ENCODE measurements at regions not wholly inside any gene's neighbourhood (a gene's known extent, or its start where the extent isn't known, plus 50 kb on each side); places are given as distances from the start of the nearest gene placed in this dataset.

DNA sequence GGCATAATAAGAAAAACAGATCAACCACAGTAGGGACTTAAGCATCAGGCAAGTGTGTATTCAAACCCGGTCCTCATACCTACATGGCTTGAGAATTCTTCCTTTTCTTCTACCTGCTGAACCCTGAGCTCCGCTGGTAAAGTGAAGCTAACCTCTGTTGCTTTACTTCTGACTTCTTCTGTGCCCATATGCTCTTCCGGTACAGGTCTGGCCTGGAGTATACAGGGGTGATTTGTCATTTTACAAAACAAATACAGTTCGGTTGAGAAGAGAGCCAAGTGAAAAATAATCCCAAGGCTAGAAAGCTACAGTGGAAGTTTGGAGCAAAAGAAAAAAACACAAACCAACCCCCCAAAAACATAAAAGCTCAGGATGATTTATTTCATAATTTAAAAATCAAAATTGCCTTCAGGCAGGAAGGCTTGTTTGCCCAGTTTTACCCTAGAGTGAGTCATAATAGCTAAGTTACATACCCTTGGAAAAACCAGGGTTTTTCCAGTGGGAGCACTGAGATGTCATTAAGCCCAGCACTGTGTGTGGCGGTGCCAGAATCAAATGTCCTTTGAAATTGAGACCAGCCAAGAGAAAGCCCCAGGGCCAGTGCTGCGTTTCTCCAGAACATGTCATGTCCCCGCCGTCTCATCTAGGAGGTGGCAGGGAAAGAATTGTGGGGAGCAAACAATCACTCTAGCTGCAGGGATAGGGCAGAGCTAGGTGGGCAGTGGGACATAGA, 305.5 kb upstream of the ISX start:
- ChIA-PET POLR2A (no interaction called here), CTCF (ENCODE audit: low intra/inter-chr PET ratio, low total read pairs) (no interaction called here)
- no peak overlapping the region for H3K4me2 ChIP-seq (ENCODE audit: low read depth, low read length)
- FAIRE-seq: no peak
- WGBS (ENCODE audit: low lambda C conversion rate): 12% methylated on average over 8 of the region's 8 CpGs
- H4K20me1 ChIP-seq (ENCODE audit: insufficient read depth, low read length): no peaks in the 10 kb centered on the region
- no peak overlapping the region for H3K9ac ChIP-seq (ENCODE audit: insufficient read depth, low read depth, low read length)
- no peaks in the 10 kb centered on the region for H3K79me2 ChIP-seq (ENCODE audit: insufficient read depth, low read length)
- H2AFZ ChIP-seq (ENCODE audit: low read length): no peak overlapping the region
- BruUV-seq (replicated peaks): no TSS peak
- no peak overlapping the region for H3K4me3 ChIP-seq (replicated peaks in 1 of 3; ENCODE audit: insufficient read depth in 1 of 3, low read depth in 2 of 3, low read length in 3 of 3)
- DNase-seq (ENCODE audit: low spot score): no peak
- no peaks in the 10 kb centered on the region for H3K9me3 ChIP-seq (ENCODE audit: low read length)
- H3K27ac ChIP-seq (ENCODE audit: extremely low read length, insufficient read depth, low read length): no peak overlapping the region
- intact Hi-C loops (cut with micrococcal nuclease; ENCODE audit: unreplicated experiment): no loop called here
- H3K27me3 ChIP-seq (ENCODE audit: control insufficient read depth in 1 of 2, insufficient read depth in 2 of 2, low read length in 2 of 2): no peaks in the 10 kb centered on the region
- in situ Hi-C loops (cut with HindIII; ENCODE audit: extremely low pct_ligation_motif_present, low pct_unique_long_range_greater_than_20kb): no loop called here
- ATAC-seq: no peak
- H3K36me3 ChIP-seq (replicated peaks in 1 of 2; ENCODE audit: control insufficient read depth in 1 of 2, insufficient read depth in 2 of 2, low read length in 2 of 2): no peaks in the 10 kb centered on the region
- no peaks in the 10 kb centered on the region for H3K4me1 ChIP-seq (ENCODE audit: insufficient read depth, low read length)
- TF ChIP-seq JARID2 (CRISPR knock-in tag; IDR thresholded peaks at IDR 0.05; ENCODE audit: insufficient replicate concordance) (no peak), PCBP2 (optimal IDR thresholded peaks at IDR 0.05; ENCODE audit: low read depth, low read length, poor library complexity, severe bottlenecking) (no peak)

DNA sequence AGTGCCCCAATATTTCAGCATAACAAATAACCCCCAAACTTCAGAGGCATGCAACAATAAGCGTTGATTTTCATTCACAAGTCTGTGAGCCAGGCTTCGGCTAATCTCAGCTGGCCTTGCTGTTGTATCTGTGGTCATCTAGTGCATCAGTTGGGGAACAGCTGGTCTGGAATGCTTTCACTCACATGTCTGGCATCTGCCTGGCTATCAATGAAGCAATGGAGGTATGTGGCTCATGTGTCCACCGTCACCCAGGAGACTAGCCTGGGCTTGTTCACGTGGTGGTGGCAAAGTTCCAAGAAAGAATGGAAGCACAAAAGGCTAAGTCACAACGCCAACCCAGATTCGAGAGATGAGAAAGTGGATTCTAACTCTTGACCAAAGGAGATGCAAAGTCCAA, 304.8 kb upstream of the ISX start:
- H3K9ac ChIP-seq (ENCODE audit: insufficient read depth, low read depth, low read length): no peak overlapping the region
- ChIA-PET POLR2A (no interaction called here), CTCF (ENCODE audit: low intra/inter-chr PET ratio, low total read pairs) (no interaction called here)
- no peak for ATAC-seq
- in situ Hi-C loops (cut with HindIII; ENCODE audit: extremely low pct_ligation_motif_present, low pct_unique_long_range_greater_than_20kb): no loop called here
- no peaks in the 10 kb centered on the region for H3K9me3 ChIP-seq (ENCODE audit: low read length)
- no peak for TF ChIP-seq FOXA1 (IDR thresholded peaks at IDR 0.05)
- TF ChIP-seq FOXA1 (CRISPR knock-in tag; IDR thresholded peaks at IDR 0.05): no peak
- no peak for TF ChIP-seq ZNF567 (CRISPR knock-in tag; IDR thresholded peaks at IDR 0.05; ENCODE audit: borderline replicate concordance)
- no peak for TF ChIP-seq SRSF4 (IDR thresholded peaks at IDR 0.05; ENCODE audit: low read depth, low read length, poor library complexity, severe bottlenecking)
- TF ChIP-seq GTF2F1 (IDR thresholded peaks at IDR 0.05; ENCODE audit: low read length): no peak
- TF ChIP-seq, protein P1, sequence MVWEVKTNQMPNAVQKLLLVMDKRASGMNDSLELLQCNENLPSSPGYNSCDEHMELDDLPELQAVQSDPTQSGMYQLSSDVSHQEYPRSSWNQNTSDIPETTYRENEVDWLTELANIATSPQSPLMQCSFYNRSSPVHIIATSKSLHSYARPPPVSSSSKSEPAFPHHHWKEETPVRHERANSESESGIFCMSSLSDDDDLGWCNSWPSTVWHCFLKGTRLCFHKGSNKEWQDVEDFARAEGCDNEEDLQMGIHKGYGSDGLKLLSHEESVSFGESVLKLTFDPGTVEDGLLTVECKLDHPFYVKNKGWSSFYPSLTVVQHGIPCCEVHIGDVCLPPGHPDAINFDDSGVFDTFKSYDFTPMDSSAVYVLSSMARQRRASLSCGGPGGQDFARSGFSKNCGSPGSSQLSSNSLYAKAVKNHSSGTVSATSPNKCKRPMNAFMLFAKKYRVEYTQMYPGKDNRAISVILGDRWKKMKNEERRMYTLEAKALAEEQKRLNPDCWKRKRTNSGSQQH (CRISPR knock-in tag; IDR thresholded peaks at IDR 0.05; ENCODE audit: low read depth): no peak
- no peaks in the 10 kb centered on the region for H3K27me3 ChIP-seq (ENCODE audit: control insufficient read depth in 1 of 2, insufficient read depth in 2 of 2, low read length in 2 of 2)
- H3K4me2 ChIP-seq (ENCODE audit: low read depth, low read length): no peak overlapping the region
- FAIRE-seq: no peak
- H3K4me3 ChIP-seq (replicated peaks in 1 of 3; ENCODE audit: insufficient read depth in 1 of 3, low read depth in 2 of 3, low read length in 3 of 3): no peak overlapping the region
- no peaks in the 10 kb centered on the region for H3K79me2 ChIP-seq (ENCODE audit: insufficient read depth, low read length)
- 0% methylated on average over 5 of the region's 6 CpGs for WGBS (ENCODE audit: low lambda C conversion rate)
- intact Hi-C loops (cut with micrococcal nuclease; ENCODE audit: unreplicated experiment): no loop called here
- no peak overlapping the region for H2AFZ ChIP-seq (ENCODE audit: low read length)
- no peaks in the 10 kb centered on the region for H3K4me1 ChIP-seq (ENCODE audit: insufficient read depth, low read length)
- no TSS peak for BruUV-seq (replicated peaks)
- no peak overlapping the region for H3K27ac ChIP-seq (ENCODE audit: extremely low read length, insufficient read depth, low read length)
- no peaks in the 10 kb centered on the region for H4K20me1 ChIP-seq (ENCODE audit: insufficient read depth, low read length)
- peak; percentile 30 for DNase-seq (ENCODE audit: low spot score)
- H3K36me3 ChIP-seq (replicated peaks in 1 of 2; ENCODE audit: control insufficient read depth in 1 of 2, insufficient read depth in 2 of 2, low read length in 2 of 2): no peaks in the 10 kb centered on the region

All from HepG2 (cell line).